CD8-positive, alpha-beta memory T cell (primary cell): ENCODE measurements at regions not wholly inside any gene's neighbourhood (a gene's known extent, or its start where the extent isn't known, plus 50 kb on each side); places are given as distances from the start of the nearest gene placed in this dataset.

Experiments used
- CTCF ChIA-PET: fragments of 350-600 bp; sonication (Branson Sonifier 250); formaldehyde crosslinking; loops from one replicate; lab custom pipeline; 2021; ENCODE audit warnings: antibody characterized with exemption; lab: Charles Lee
- POLR2A ChIA-PET: fragments of 350-600 bp; sonication (Branson Sonifier 250); formaldehyde crosslinking; loops from one replicate; lab custom pipeline; 2021; ENCODE audit warnings: antibody characterized with exemption; lab: Charles Lee
- DNase-seq, 5 donors: peaks; one replicate each; pipeline versions ENCODE4 v3.0.0 to v3.0.0-alpha.2; 2020 to 2022; ENCODE audit warnings: mixed read lengths in 1 of 5
- H3K27ac ChIP-seq: one replicate; pipeline ENCODE4 v1.7.0; 2013; ENCODE audit warnings: low read depth, mild to moderate bottlenecking, low read length, moderate library complexity
- H3K27me3 ChIP-seq: 2 replicates; pipeline ENCODE4 v1.7.0; 2013; ENCODE audit warnings: low read length, mild to moderate bottlenecking; ENCODE audit not compliant: insufficient read depth, poor library complexity, severe bottlenecking
- H3K36me3 ChIP-seq: 2 replicates; pipeline ENCODE4 v1.7.0; 2013; ENCODE audit warnings: mild to moderate bottlenecking, low read length, moderate library complexity; ENCODE audit not compliant: insufficient read depth
- H3K4me1 ChIP-seq: 2 replicates; pipeline ENCODE4 v1.7.0; 2013; ENCODE audit warnings: mild to moderate bottlenecking, low read length, moderate library complexity; ENCODE audit not compliant: insufficient read depth
- H3K4me3 ChIP-seq: 2 replicates; pipeline ENCODE4 v1.7.0; 2013; ENCODE audit warnings: mild to moderate bottlenecking, low read length
- H3K9me3 ChIP-seq: 2 replicates; pipeline ENCODE4 v1.7.0; 2013; ENCODE audit warnings: mild to moderate bottlenecking, low read length
- H3K27ac Mint-ChIP-seq, 8 donors: one replicate each; pipeline ENCODE4 v1.8.0; 2020 to 2021; ENCODE audit warnings: mixed read lengths in 8 of 8, mild to moderate bottlenecking in 6 of 8, inconsistent platforms in 3 of 8, moderate library complexity in 3 of 8
- H3K27me3 Mint-ChIP-seq, 2 donors: one replicate each; pipeline ENCODE4 v1.8.0; 2020 to 2021; ENCODE audit warnings: mixed read lengths in 2 of 2, mild to moderate bottlenecking in 1 of 2, moderate library complexity in 1 of 2
- H3K36me3 Mint-ChIP-seq, 3 donors: one replicate each; pipeline ENCODE4 v1.8.0; 2020 to 2021; ENCODE audit warnings: mixed read lengths in 3 of 3, inconsistent platforms in 1 of 3, mild to moderate bottlenecking in 1 of 3
- H3K4me1 Mint-ChIP-seq, 3 donors: one replicate each; pipeline ENCODE4 v1.8.0; 2020 to 2021; ENCODE audit warnings: mixed read lengths in 3 of 3, inconsistent platforms in 1 of 3, mild to moderate bottlenecking in 1 of 3
- H3K4me3 Mint-ChIP-seq, 7 donors: one replicate each; pipeline ENCODE4 v1.8.0; 2020 to 2021; ENCODE audit warnings: mixed read lengths in 7 of 7, mild to moderate bottlenecking in 6 of 7, moderate library complexity in 4 of 7, inconsistent platforms in 2 of 7
- H3K9me3 Mint-ChIP-seq, 5 donors: one replicate each; pipeline ENCODE4 v1.8.0; 2020 to 2022; ENCODE audit warnings: mixed read lengths in 5 of 5, mild to moderate bottlenecking in 3 of 5, moderate library complexity in 2 of 5, inconsistent platforms in 1 of 5

- no peaks in the 10 kb centered on the region for H3K36me3 ChIP-seq
- POLR2A ChIA-PET = no interaction called here
- H3K27ac ChIP-seq = no peak overlapping the region
- H3K4me3 ChIP-seq = no peak overlapping the region
- no peaks in the 10 kb centered on the region for H3K9me3 ChIP-seq
- no peak overlapping the region for H3K4me3 Mint-ChIP-seq
- peaks cover 18 to 84% of the 10 kb centered on the region in 2 donors for H3K27me3 Mint-ChIP-seq
- no peaks in the 10 kb centered on the region for H3K4me1 Mint-ChIP-seq
- no peaks in the 10 kb centered on the region for H3K4me1 ChIP-seq
- no peaks in the 10 kb centered on the region for H3K27me3 ChIP-seq
- peaks cover 0 to 3% (median 0%) of the 10 kb centered on the region in 5 donors for H3K9me3 Mint-ChIP-seq
- no peak overlapping the region for H3K27ac Mint-ChIP-seq
- CTCF ChIA-PET = interaction anchor here (1.0 to 1.4 kb wide), 2 partner anchors 13 to 15 kb away, joined by 3 to 5 read pairs; no protein-coding TSS in a partner anchor
- no peak for DNase-seq
- no peaks in the 10 kb centered on the region for H3K36me3 Mint-ChIP-seq
Measured at GRCh38 chr7:25879799-25880198, 272.2 kb upstream of the NFE2L3 start.

GRCh38 chr7:25881317-25882037 lies 270.5 kb upstream of the NFE2L3 start:
- Mint-ChIP-seq H3K9me3 (no peaks in the 10 kb centered on the region), H3K4me1 (no peaks in the 10 kb centered on the region), H3K36me3 (no peaks in the 10 kb centered on the region), H3K27ac (no peak overlapping the region), H3K27me3 (peaks cover 20 to 77% of the 10 kb centered on the region in 2 donors), H3K4me3 (no peak overlapping the region)
- POLR2A ChIA-PET = no interaction called here
- no peak for DNase-seq
- Histone ChIP-seq H3K4me1 (no peaks in the 10 kb centered on the region), H3K9me3 (no peaks in the 10 kb centered on the region), H3K27ac (no peak overlapping the region), H3K36me3 (no peaks in the 10 kb centered on the region), H3K4me3 (no peak overlapping the region), H3K27me3 (no peaks in the 10 kb centered on the region)
- CTCF ChIA-PET = interaction anchor here (1.4 kb wide), 1 partner anchor 11 kb away, joined by 6 read pairs; no protein-coding TSS in a partner anchor

GRCh38 chr7:25882151-25882773 lies 269.7 kb upstream of the NFE2L3 start:
- Mint-ChIP-seq H3K27me3 (peaks cover 20 to 70% of the 10 kb centered on the region in 2 donors), H3K4me1 (no peaks in the 10 kb centered on the region), H3K9me3 (no peaks in the 10 kb centered on the region), H3K4me3 (no peak overlapping the region), H3K36me3 (no peaks in the 10 kb centered on the region), H3K27ac (no peak overlapping the region)
- Histone ChIP-seq H3K4me3 (no peak overlapping the region), H3K27me3 (no peaks in the 10 kb centered on the region), H3K9me3 (no peaks in the 10 kb centered on the region), H3K4me1 (no peaks in the 10 kb centered on the region), H3K36me3 (no peaks in the 10 kb centered on the region), H3K27ac (no peak overlapping the region)
- CTCF ChIA-PET = interaction anchor here (1.4 kb wide), 1 partner anchor 10 kb away, joined by 6 read pairs; no protein-coding TSS in a partner anchor
- no peak for DNase-seq
- POLR2A ChIA-PET = no interaction called here

GRCh38 chr7:25884265-25884828 lies 267.7 kb upstream of the NFE2L3 start:
- ChIA-PET CTCF (interaction anchor here (1.3 kb wide), 1 partner anchor 9 kb away, joined by 6 read pairs; no protein-coding TSS in a partner anchor), POLR2A (no interaction called here)
- H3K9me3 ChIP-seq = no peaks in the 10 kb centered on the region
- H3K4me1 Mint-ChIP-seq = no peaks in the 10 kb centered on the region
- no peak for DNase-seq
- no peak overlapping the region for H3K4me3 ChIP-seq
- no peak overlapping the region for H3K27ac Mint-ChIP-seq
- peaks cover 0 to 2% (median 0%) of the 10 kb centered on the region in 3 donors for H3K36me3 Mint-ChIP-seq
- no peaks in the 10 kb centered on the region for H3K9me3 Mint-ChIP-seq
- no peaks in the 10 kb centered on the region for H3K4me1 ChIP-seq
- no peaks in the 10 kb centered on the region for H3K36me3 ChIP-seq
- H3K27me3 ChIP-seq = no peaks in the 10 kb centered on the region
- H3K27ac ChIP-seq = no peak overlapping the region
- H3K4me3 Mint-ChIP-seq = no peak overlapping the region
- peaks cover 21 to 63% of the 10 kb centered on the region in 2 donors for H3K27me3 Mint-ChIP-seq

GRCh38 chr7:25885057-25885576 lies 266.9 kb upstream of the NFE2L3 start:
- H3K36me3 ChIP-seq = no peaks in the 10 kb centered on the region
- Mint-ChIP-seq H3K27me3 (peaks cover 24 to 63% of the 10 kb centered on the region in 2 donors), H3K27ac (no peak overlapping the region), H3K9me3 (no peaks in the 10 kb centered on the region), H3K4me3 (no peak overlapping the region), H3K36me3 (peaks cover 0 to 2% (median 0%) of the 10 kb centered on the region in 3 donors), H3K4me1 (no peaks in the 10 kb centered on the region)
- no peak for DNase-seq
- no peaks in the 10 kb centered on the region for H3K27me3 ChIP-seq
- H3K4me1 ChIP-seq = no peaks in the 10 kb centered on the region
- H3K27ac ChIP-seq = no peak overlapping the region
- H3K9me3 ChIP-seq = no peaks in the 10 kb centered on the region
- CTCF ChIA-PET = no interaction called here
- no peak overlapping the region for H3K4me3 ChIP-seq
- POLR2A ChIA-PET = interaction anchor here (0.7 kb wide), 1 partner anchor 1625 kb away, joined by 4 read pairs; no protein-coding TSS in a partner anchor

- DNase-seq = no peak
- ChIA-PET POLR2A (no interaction called here), CTCF (interaction anchor here (1.0 kb wide), 1 partner anchor 175 kb away, joined by 3 read pairs; no protein-coding TSS in a partner anchor)
- H3K4me1 Mint-ChIP-seq = no peaks in the 10 kb centered on the region
- H3K27ac ChIP-seq = no peak overlapping the region
- H3K4me1 ChIP-seq = no peaks in the 10 kb centered on the region
- H3K27me3 Mint-ChIP-seq = peaks cover 19 to 52% of the 10 kb centered on the region in 2 donors
- peaks cover 0 to 2% (median 0%) of the 10 kb centered on the region in 3 donors for H3K36me3 Mint-ChIP-seq
- H3K27me3 ChIP-seq = no peaks in the 10 kb centered on the region
- H3K4me3 ChIP-seq = no peak overlapping the region
- no peak overlapping the region for H3K27ac Mint-ChIP-seq
- no peaks in the 10 kb centered on the region for H3K9me3 ChIP-seq
- H3K4me3 Mint-ChIP-seq = no peak overlapping the region
- no peaks in the 10 kb centered on the region for H3K9me3 Mint-ChIP-seq
- no peaks in the 10 kb centered on the region for H3K36me3 ChIP-seq
Measured at GRCh38 chr7:25886387-25887240, 265.4 kb upstream of the NFE2L3 start.

GRCh38 chr7:25887266-25887665 lies 264.7 kb upstream of the NFE2L3 start:
- Histone ChIP-seq H3K4me3 (no peak overlapping the region), H3K27me3 (no peaks in the 10 kb centered on the region), H3K4me1 (no peaks in the 10 kb centered on the region), H3K9me3 (no peaks in the 10 kb centered on the region), H3K36me3 (no peaks in the 10 kb centered on the region), H3K27ac (no peak overlapping the region)
- ChIA-PET POLR2A (no interaction called here), CTCF (interaction anchor here (1.0 to 2.1 kb wide), 2 partner anchors 175 to 478 kb away, joined by 3 to 6 read pairs; no protein-coding TSS in a partner anchor)
- Mint-ChIP-seq H3K9me3 (no peaks in the 10 kb centered on the region), H3K4me3 (no peak overlapping the region), H3K27me3 (peaks cover 18 to 46% of the 10 kb centered on the region in 2 donors), H3K36me3 (peaks cover 0 to 2% (median 0%) of the 10 kb centered on the region in 3 donors), H3K4me1 (no peaks in the 10 kb centered on the region), H3K27ac (no peak overlapping the region)
- DNase-seq = no peak
